ENCODE measurements at regions not wholly inside any gene's neighbourhood (a gene's known extent, or its start where the extent isn't known, plus 50 kb on each side); places are given as distances from the start of the nearest gene placed in this dataset.

- no peak for DNase-seq (ENCODE audit: low spot score)
- H3K9me3 ChIP-seq (ENCODE audit: severe bottlenecking), result no peaks in the 10 kb centered on the region
- TF ChIP-seq, protein P1, sequence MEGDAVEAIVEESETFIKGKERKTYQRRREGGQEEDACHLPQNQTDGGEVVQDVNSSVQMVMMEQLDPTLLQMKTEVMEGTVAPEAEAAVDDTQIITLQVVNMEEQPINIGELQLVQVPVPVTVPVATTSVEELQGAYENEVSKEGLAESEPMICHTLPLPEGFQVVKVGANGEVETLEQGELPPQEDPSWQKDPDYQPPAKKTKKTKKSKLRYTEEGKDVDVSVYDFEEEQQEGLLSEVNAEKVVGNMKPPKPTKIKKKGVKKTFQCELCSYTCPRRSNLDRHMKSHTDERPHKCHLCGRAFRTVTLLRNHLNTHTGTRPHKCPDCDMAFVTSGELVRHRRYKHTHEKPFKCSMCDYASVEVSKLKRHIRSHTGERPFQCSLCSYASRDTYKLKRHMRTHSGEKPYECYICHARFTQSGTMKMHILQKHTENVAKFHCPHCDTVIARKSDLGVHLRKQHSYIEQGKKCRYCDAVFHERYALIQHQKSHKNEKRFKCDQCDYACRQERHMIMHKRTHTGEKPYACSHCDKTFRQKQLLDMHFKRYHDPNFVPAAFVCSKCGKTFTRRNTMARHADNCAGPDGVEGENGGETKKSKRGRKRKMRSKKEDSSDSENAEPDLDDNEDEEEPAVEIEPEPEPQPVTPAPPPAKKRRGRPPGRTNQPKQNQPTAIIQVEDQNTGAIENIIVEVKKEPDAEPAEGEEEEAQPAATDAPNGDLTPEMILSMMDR (IDR thresholded peaks at IDR 0.05; ENCODE audit: poor library complexity, severe bottlenecking), result no peak
- H3K36me3 ChIP-seq (ENCODE audit: low read depth), result no peaks in the 10 kb centered on the region
- H3K27me3 ChIP-seq (ENCODE audit: insufficient read depth, poor library complexity, severe bottlenecking), result no peaks in the 10 kb centered on the region
- peaks cover 12% of the 10 kb centered on the region for H3K4me1 ChIP-seq (ENCODE audit: insufficient read depth, poor library complexity, severe bottlenecking)
- no peak overlapping the region for H3K4me3 ChIP-seq (ENCODE audit: severe bottlenecking)
- H3K27ac ChIP-seq (ENCODE audit: poor library complexity, severe bottlenecking), result no peak overlapping the region
- ATAC-seq (ENCODE audit: low read depth), result no peak
Measured at GRCh38 chr9:113654605-113655428, 191.3 kb downstream of the RGS3 start.

GRCh38 chr9:113656771-113657670 lies 193.5 kb downstream of the RGS3 start:
- no peaks in the 10 kb centered on the region for H3K27me3 ChIP-seq (ENCODE audit: insufficient read depth, poor library complexity, severe bottlenecking)
- no peaks in the 10 kb centered on the region for H3K4me1 ChIP-seq (ENCODE audit: insufficient read depth, poor library complexity, severe bottlenecking)
- H3K36me3 ChIP-seq (ENCODE audit: low read depth), result no peaks in the 10 kb centered on the region
- DNase-seq (ENCODE audit: low spot score), result no peak
- H3K4me3 ChIP-seq (ENCODE audit: severe bottlenecking), result no peak overlapping the region
- TF ChIP-seq, protein P1 (IDR thresholded peaks at IDR 0.05; ENCODE audit: poor library complexity, severe bottlenecking), result no peak
- H3K27ac ChIP-seq (ENCODE audit: poor library complexity, severe bottlenecking), result no peak overlapping the region
- no peak for ATAC-seq (ENCODE audit: low read depth)
- H3K9me3 ChIP-seq (ENCODE audit: severe bottlenecking), result no peaks in the 10 kb centered on the region

GRCh38 chr9:113657765-113658544 lies 194.4 kb downstream of the RGS3 start:
- Histone ChIP-seq H3K4me3 (ENCODE audit: severe bottlenecking) (no peak overlapping the region), H3K9me3 (ENCODE audit: severe bottlenecking) (no peaks in the 10 kb centered on the region), H3K27ac (ENCODE audit: poor library complexity, severe bottlenecking) (no peak overlapping the region), H3K36me3 (ENCODE audit: low read depth) (no peaks in the 10 kb centered on the region), H3K4me1 (ENCODE audit: insufficient read depth, poor library complexity, severe bottlenecking) (no peaks in the 10 kb centered on the region), H3K27me3 (ENCODE audit: insufficient read depth, poor library complexity, severe bottlenecking) (no peaks in the 10 kb centered on the region)
- DNase-seq (ENCODE audit: low spot score), result no peak
- TF ChIP-seq, protein P1 (IDR thresholded peaks at IDR 0.05; ENCODE audit: poor library complexity, severe bottlenecking), result peak; percentile 93
- peak; percentile 91 for ATAC-seq (ENCODE audit: low read depth)

- TF ChIP-seq, protein P1 (IDR thresholded peaks at IDR 0.05; ENCODE audit: poor library complexity, severe bottlenecking), result no peak
- H3K36me3 ChIP-seq (ENCODE audit: low read depth), result no peaks in the 10 kb centered on the region
- no peak overlapping the region for H3K27ac ChIP-seq (ENCODE audit: poor library complexity, severe bottlenecking)
- no peaks in the 10 kb centered on the region for H3K9me3 ChIP-seq (ENCODE audit: severe bottlenecking)
- no peak overlapping the region for H3K4me3 ChIP-seq (ENCODE audit: severe bottlenecking)
- no peaks in the 10 kb centered on the region for H3K27me3 ChIP-seq (ENCODE audit: insufficient read depth, poor library complexity, severe bottlenecking)
- no peak for ATAC-seq (ENCODE audit: low read depth)
- no peaks in the 10 kb centered on the region for H3K4me1 ChIP-seq (ENCODE audit: insufficient read depth, poor library complexity, severe bottlenecking)
- no peak for DNase-seq (ENCODE audit: low spot score)
Measured at GRCh38 chr9:113658545-113658895, 195.0 kb downstream of the RGS3 start.
